ENCODE measurements at regions not wholly inside any gene's neighbourhood (a gene's known extent, or its start where the extent isn't known, plus 50 kb on each side); places are given as distances from the start of the nearest gene placed in this dataset.

GRCh38 chr6:22095836-22096235 is 201.0 kb downstream of the PRL start:
- Mint-ChIP-seq H3K27me3 (ENCODE audit: unreplicated experiment) (no peaks in the 10 kb centered on the region), H3K4me1 (ENCODE audit: low read depth, unreplicated experiment) (no peaks in the 10 kb centered on the region), H3K9me3 (ENCODE audit: low read depth, unreplicated experiment) (no peaks in the 10 kb centered on the region), H3K4me3 (ENCODE audit: low read depth, unreplicated experiment) (no peak overlapping the region), H3K36me3 (ENCODE audit: insufficient read depth, unreplicated experiment) (no peaks in the 10 kb centered on the region), H3K27ac (ENCODE audit: unreplicated experiment) (no peak overlapping the region)
- TF ChIP-seq CTCF (IDR thresholded peaks at IDR 0.05; ENCODE audit: unreplicated experiment): no peak
- BruUV-seq (replicated peaks): no TSS peak
- CTCF ChIA-PET: interaction anchor here (0.7 kb wide), 1 partner anchor 180 kb away, joined by 3 read pairs; no protein-coding TSS in a partner anchor
- intact Hi-C loops (cut with micrococcal nuclease; ENCODE audit: unreplicated experiment): no loop called here
- no peak for DNase-seq

DNA sequence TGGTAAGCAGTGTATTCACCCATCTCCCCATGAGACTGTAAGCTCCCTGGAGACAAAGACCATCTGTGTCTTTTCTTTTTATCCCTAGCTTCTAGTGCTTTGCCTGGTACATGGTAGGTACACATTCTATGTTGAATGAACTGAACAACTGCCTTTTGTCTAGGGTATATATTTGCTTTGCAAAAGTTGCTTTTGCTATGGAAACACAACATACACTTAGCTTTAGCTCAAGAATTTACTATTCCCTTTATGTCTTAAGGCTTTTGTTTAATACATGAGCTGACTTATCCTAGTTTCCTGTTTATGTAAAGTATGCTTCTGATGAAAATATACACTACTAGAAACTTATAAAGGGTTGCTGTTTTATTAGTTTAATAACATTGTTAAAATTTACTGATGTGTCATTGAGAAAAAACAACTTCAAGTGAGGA is 198.2 kb downstream of the PRL start:
- intact Hi-C loops (cut with micrococcal nuclease; ENCODE audit: unreplicated experiment): no loop called here
- CTCF ChIA-PET: interaction anchor here (0.5 to 0.7 kb wide), 2 partner anchors 18 to 234 kb away, joined by 3 read pairs; no protein-coding TSS in a partner anchor
- no peak overlapping the region for H3K4me3 Mint-ChIP-seq (ENCODE audit: low read depth, unreplicated experiment)
- no peak overlapping the region for H3K27ac Mint-ChIP-seq (ENCODE audit: unreplicated experiment)
- BruUV-seq (replicated peaks): no TSS peak
- no peak for DNase-seq
- no peaks in the 10 kb centered on the region for H3K4me1 Mint-ChIP-seq (ENCODE audit: low read depth, unreplicated experiment)
- TF ChIP-seq CTCF (IDR thresholded peaks at IDR 0.05; ENCODE audit: unreplicated experiment): no peak
- no peaks in the 10 kb centered on the region for H3K36me3 Mint-ChIP-seq (ENCODE audit: insufficient read depth, unreplicated experiment)
- H3K27me3 Mint-ChIP-seq (ENCODE audit: unreplicated experiment): no peaks in the 10 kb centered on the region
- H3K9me3 Mint-ChIP-seq (ENCODE audit: low read depth, unreplicated experiment): peaks cover 3% of the 10 kb centered on the region

DNA sequence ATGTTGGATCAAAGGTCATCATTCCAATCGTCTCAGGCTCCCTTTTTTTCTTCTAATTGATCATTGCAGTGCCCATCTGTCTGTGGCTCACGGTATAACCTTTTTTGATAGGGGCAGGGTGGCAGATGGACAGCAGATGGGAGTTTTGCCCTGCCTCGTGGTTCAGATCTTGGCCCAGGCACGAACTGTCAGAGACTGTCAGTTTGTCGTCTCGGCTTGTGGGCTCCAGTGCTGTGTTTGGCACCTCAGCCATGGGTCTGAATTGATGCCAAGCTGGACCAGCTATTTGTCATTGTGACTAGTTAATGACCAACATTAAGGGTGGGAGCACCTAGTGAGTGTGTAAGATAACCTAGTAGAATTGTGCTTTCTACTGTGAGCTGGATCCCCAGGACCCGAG is 197.6 kb downstream of the PRL start:
- H3K4me3 Mint-ChIP-seq (ENCODE audit: low read depth, unreplicated experiment): no peak overlapping the region
- CTCF ChIA-PET: no interaction called here
- H3K9me3 Mint-ChIP-seq (ENCODE audit: low read depth, unreplicated experiment): peaks cover 3% of the 10 kb centered on the region
- intact Hi-C loops (cut with micrococcal nuclease; ENCODE audit: unreplicated experiment): no loop called here
- H3K36me3 Mint-ChIP-seq (ENCODE audit: insufficient read depth, unreplicated experiment): no peaks in the 10 kb centered on the region
- H3K4me1 Mint-ChIP-seq (ENCODE audit: low read depth, unreplicated experiment): no peaks in the 10 kb centered on the region
- BruUV-seq (replicated peaks): no TSS peak
- DNase-seq: no peak
- no peak overlapping the region for H3K27ac Mint-ChIP-seq (ENCODE audit: unreplicated experiment)
- no peaks in the 10 kb centered on the region for H3K27me3 Mint-ChIP-seq (ENCODE audit: unreplicated experiment)
- no peak for TF ChIP-seq CTCF (IDR thresholded peaks at IDR 0.05; ENCODE audit: unreplicated experiment)

DNA sequence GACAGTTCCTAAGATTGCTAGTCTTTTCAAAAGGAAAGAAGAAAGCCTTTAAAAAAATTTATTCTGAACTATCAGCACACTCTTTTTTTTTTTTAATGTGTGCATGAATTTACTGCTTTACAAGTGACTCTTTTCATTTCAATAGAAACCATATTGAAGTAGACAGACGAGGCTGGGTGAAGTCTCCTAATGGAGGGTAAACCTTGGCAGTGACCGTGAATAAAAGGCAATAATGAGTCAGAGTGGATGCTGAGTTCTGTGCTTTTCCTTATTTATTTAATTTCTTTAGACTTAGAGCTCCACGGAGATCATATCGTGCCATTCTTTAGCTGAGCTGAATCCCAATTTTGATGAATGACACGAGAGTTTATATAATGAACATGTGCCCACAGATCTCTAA is 196.9 kb downstream of the PRL start:
- no peaks in the 10 kb centered on the region for H3K36me3 Mint-ChIP-seq (ENCODE audit: insufficient read depth, unreplicated experiment)
- TF ChIP-seq CTCF (IDR thresholded peaks at IDR 0.05; ENCODE audit: unreplicated experiment): no peak
- H3K27me3 Mint-ChIP-seq (ENCODE audit: unreplicated experiment): no peaks in the 10 kb centered on the region
- BruUV-seq (replicated peaks): no TSS peak
- H3K9me3 Mint-ChIP-seq (ENCODE audit: low read depth, unreplicated experiment): peaks cover 7% of the 10 kb centered on the region
- intact Hi-C loops (cut with micrococcal nuclease; ENCODE audit: unreplicated experiment): no loop called here
- no peak overlapping the region for H3K27ac Mint-ChIP-seq (ENCODE audit: unreplicated experiment)
- no peaks in the 10 kb centered on the region for H3K4me1 Mint-ChIP-seq (ENCODE audit: low read depth, unreplicated experiment)
- CTCF ChIA-PET: interaction anchor here (0.8 kb wide), 1 partner anchor 12 kb away, joined by 3 read pairs; no protein-coding TSS in a partner anchor
- no peak for DNase-seq
- no peak overlapping the region for H3K4me3 Mint-ChIP-seq (ENCODE audit: low read depth, unreplicated experiment)

Measured in Calu3 (cell line).